Dedifferentiated amniotic fluid mesenchymal stem cell (primary cell): ENCODE measurements at regions not wholly inside any gene's neighbourhood (a gene's known extent, or its start where the extent isn't known, plus 50 kb on each side); places are given as distances from the start of the nearest gene placed in this dataset.

Source experiments
- DNase-seq: peaks from one replicate; pipeline ENCODE4 v3.0.0-alpha.2; 2016; ENCODE audit errors: extremely low spot score

DNA sequence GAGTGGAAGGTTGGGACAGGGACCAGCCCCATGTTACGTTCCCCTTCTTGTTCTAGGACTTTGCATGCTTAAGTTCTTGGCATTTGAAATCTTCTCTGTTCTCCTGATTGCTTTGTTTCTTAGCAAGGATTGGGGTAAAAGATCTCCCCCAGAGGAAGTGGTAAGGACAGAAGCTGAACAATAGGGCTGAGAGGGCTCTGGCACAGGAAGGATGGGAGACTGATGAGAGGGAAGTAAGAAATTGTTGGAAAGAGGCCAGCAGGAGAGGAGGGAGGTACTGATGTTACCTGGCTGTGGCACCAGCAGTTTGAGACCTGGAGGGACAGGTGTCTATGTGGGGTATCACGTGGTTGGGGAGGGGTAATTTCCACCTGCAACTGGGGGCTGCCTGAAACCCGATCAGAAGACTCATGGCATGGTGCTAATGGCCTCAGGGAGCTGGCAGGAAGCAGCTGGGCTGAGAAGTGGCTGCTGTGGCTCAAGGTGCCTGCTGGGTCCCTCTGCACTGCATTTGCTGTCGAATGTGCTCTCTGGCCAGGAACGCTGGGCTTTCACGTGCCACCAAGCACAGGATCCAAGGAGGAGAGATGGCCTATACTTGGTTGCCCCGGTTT lies 108.4 kb downstream of the LSM3 start:
- no peak for DNase-seq

DNA sequence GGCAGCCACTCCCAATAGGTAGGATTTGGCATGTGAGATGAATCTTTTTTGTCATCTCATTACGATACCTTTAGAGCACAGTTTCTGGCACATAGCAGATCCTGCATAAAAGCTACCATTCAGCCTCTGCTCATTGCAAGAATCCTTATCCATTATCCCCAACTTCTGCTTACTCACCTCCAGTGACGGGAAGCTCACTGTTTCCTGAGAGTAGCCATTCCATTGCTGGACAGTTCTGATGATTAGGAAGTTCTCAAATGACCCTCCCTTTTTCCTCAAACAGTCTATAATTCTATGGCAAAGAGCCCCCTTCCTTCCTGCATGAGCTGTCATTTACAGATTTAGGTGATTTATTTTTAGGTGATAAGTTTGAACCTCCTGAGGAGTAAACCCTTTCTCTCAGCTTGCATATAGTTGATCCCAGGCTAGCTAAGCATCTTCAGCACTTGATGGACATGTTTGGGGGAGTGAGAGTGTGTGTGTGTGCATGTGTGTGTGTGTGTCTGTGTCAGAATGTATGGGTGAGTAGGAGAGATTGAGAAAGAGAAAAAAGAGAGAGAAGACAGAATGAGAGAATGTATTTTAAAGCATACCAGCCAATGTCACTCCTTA lies 109.7 kb downstream of the LSM3 start:
- no peak for DNase-seq

DNA sequence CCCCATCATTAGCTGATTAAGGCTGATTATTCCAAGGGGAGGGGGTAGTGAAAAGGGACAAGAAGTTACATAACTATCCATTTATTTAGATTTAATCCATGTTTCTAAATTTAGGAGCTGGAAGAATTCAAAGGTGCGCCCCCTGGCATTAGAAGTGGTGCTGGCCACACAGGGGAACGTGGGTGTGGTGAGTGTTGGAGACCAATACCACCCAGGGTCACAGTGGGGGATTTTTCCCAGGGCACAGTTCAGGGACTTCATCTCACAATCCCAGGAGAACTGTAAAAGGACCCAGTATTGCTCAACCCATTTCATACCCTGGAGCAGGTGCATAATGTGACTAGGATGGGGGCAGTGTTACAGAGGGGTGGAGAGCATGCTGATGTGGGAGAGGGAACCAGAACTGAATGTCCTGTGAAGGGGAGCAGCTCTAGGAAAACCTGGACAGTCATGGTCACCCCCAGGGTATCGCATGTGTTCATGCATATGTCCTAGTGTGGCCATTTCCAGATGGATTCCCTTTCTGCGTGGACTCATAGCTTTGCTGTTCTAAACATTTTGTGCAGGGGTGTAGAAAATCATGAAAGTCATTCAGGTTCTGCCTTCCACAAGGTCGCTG lies 110.3 kb downstream of the LSM3 start:
- no peak for DNase-seq

DNA sequence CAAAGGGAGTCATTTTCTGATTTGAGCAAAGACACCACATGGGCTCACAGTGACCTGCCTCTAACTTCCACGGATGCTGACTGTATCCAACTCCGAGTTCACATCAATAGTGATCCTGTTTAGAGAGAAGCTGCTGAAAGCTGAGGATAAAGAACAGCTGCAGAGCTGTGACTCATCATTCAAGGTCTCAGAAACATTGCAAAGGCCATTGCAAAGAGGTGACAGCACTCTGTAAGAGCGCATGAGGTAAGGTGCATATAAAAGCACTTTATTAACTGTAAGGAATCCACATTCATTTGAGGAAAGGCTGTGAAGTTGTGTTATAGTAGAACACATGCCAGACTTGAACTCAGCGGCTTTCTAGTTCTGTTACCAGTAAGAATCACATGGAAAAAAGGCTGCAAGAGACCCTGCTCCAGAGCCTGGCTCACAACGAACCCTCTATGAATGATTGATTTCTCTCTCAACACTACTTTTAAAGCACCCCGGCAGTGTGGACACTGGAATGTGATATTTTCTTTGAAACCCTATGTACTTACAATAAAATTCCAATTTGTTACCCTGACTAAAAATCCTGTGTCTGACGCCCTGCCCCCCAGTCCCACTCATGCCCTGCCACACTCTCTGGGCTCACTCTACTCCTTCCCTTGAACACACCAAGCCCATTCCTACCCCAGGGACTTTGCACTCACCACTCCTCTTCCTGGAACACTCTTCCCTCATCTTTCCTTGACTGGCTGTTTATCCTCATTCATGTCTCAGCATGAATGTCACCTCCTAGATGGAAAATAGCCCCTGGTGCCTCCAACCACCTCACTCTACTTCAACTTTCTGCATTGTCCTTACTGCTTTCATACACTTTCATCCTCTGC lies 111.2 kb downstream of the LSM3 start:
- DNase-seq = peak; percentile 86

DNA sequence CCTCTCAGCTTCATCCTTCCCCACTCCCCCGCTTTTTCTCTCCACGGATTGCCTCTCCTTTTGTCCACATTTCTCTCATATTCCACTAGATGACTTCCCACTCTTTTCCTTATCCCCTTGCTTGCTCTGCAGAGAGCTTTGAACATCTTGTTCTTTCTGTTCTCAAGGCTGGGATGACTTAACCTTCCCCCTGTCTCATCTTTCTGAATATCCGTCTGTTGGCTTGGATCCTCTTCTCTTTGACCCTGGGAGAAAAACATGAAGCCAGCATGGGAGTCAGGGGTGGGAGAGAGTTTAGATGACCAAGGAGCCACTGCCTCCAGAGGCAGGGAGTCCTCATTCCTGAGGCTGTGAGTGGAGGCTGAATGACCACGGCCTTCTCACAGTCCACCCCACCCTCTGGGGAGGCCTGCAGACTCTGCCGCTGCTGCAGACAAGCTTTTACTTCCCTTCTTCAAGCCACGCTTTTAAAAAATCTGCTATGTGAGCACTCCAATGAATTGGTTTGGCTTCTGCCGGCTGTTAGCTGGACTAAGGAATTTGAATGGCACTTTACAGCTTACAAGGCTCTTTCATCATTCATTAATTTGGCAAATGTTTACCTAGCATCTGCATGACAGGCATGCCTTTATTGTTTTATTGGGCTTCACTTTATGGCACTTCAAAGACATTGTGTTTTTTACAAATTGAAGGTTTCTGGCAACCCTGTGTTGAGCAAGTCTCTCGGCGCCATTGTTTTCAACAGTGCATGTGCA lies 111.6 kb upstream of the SLC6A6 start:
- peak; percentile 16 for DNase-seq

DNA sequence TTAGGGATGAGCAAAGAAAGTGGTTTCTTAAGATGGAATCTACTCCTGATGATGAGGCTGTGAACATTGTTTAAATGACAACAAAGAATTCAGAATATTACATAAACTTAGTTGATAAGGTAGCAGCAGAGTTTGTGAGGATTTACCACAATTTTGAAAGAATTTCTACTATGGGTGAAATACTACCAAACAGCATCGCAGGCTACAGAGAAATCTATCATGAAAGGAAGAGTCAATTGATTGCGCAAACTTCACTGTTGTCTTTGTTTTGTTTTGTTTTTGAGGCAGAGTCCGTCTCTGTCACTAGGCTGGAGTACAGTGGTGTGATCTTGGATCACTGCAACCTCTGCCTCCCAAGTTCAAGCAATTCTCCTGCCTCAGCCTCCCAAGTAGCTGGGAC lies 107.4 kb upstream of the SLC6A6 start:
- DNase-seq = no peak

DNA sequence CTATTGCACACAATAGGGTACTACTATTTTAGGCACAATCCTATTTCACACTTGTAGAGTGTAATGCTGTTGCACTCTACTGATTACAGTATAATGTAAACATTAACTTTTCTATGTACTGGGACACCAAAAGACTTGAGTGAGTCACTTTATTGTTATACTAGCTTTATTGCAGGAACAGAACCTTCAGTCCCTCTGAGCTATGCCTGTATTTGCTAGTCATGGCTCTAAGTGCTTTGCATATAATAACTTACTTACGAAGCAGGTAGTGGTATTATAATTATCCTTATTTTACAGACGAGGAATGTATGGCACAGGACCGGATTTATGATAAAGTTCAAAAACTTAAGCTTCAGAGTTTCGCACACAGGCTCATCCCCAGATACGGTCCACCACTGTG lies 106.6 kb upstream of the SLC6A6 start:
- DNase-seq = no peak

DNA sequence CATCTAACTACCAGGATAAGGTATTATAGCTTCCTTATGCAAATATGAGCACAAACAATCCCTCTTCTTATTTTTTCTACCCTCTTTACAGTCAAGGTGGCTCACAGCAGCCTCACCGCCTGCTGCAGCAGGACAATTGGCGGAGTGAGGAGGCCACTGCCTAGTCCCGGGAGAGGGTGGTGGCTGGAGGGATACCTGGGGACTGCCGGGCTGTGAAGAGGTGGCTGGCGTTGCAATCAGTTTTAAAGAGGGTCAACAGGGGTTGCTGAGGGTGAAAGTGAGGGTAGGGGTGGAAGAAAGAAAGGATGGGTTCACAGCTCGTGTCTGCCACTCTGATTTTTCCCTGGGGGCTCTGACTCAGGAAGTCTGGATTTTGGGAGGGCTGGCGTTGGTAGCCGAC lies 105.1 kb upstream of the SLC6A6 start:
- DNase-seq = no peak

DNA sequence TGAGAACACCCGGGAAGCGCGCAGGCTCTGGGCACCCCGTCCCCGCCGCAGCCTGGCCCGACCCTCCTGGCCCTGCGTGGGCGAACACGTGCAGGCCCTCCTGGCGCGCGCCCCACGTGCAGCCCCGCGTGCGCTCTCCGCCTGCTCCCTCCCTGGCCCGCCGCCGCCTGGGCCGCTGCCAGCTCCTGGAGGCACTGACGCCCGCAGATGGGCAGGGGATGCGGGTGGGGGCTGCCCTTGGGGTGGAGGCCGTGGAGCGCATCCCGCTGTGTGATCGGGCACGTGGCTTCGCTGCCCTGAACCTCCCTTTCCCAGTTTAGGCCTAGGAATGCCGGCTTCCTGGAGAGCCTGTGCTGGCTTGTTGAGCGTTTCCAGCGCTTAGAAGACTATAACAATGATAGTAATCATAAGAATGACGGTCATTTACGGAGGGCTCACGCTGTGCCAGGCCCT lies 104.6 kb upstream of the SLC6A6 start:
- DNase-seq = no peak

DNA sequence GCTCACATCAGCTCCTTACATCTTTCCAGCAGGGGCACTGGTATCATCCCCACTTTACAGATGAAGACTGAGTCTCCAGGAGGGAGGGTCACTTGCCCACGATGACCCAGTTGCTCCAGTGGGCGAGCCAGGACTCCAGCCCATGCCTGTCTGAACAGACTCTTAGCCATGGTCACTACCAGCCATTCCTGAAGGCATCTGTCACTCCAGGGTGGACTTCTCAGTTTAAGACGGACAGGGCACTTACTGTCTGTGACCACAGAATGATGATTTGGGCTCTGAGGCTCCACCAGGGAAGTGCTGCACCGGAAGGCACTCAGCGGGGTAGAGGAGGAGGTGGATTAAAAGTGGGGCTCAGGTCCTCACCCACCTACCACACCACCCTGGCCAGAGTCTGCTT lies 104.0 kb upstream of the SLC6A6 start:
- DNase-seq = no peak

DNA sequence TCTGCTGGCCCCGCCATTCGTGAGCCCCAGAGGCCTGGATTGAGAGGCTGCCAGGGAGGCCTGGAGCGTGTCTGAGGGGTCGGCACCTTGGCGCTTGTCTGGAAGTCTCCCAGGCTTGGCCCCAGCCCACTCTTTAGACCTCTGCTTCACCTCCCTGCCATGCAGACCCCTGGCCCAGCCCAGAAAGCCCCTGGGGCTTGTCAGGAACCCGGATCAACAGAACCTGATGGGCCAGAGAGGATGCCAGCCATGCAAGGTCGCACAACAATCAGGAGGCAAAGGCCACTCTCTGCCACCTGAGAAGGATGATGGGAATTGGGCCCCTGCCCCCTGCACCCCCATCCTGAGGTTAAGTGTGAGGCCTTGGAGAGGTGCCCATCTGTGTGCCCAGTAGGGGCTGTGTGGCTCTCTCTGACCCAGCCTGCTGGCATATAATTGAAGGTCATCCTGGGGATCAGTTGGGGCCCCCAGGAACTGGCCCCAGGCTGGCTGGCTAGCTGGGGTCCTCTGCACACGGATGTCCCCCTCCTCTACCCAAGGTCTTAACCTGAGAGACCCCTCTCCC lies 103.3 kb upstream of the SLC6A6 start:
- DNase-seq = no peak

DNA sequence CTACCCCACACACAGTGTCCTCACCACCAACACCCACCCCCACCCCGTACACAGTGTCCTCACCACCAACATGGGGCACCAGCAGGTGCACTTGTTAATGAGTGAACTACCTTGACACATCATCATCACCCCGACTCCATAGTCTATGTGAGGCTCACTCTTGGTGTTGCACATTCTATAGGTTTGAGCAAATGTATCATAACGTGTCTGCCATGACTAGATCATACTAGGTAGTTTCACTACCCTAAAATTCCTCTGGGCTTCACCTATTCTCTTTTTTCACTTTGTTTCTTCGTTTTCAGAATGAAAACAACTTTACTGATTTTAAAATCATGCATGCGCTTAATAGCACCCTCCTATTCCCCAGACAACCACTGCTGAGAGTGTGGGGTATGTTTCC lies 102.6 kb upstream of the SLC6A6 start:
- DNase-seq = no peak

DNA sequence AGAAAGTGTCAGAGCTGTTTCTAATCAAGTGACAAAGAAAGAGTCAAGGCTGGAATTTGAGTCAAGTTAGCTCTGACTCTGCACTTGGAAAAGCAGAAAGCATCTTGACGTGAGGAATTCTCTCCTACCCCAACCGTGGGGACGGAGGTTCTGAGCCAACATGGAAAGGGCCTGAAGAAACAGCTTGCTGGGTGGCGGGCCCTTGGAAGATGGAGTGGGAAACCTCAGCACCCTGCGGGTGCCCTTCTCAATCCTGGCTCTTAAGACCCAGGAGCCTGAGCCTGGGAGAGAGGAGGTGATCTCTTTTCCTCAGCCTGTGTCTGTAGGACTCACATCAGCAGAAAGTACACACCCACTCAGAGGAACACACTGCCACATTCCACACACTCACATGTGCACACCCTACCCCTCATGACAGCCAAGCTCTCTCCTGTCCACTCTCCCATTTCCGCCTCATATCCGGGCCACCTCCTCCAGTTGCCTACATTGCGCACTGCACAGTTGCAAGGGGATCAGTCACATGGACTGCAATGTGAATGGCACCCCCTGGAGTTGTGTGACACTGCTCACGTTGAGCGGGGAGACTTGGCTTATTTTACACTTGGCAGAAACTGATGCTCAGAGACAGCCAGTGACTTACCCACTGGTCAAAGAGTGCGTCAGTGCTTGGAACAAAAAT lies 101.5 kb upstream of the SLC6A6 start:
- DNase-seq = no peak

DNA sequence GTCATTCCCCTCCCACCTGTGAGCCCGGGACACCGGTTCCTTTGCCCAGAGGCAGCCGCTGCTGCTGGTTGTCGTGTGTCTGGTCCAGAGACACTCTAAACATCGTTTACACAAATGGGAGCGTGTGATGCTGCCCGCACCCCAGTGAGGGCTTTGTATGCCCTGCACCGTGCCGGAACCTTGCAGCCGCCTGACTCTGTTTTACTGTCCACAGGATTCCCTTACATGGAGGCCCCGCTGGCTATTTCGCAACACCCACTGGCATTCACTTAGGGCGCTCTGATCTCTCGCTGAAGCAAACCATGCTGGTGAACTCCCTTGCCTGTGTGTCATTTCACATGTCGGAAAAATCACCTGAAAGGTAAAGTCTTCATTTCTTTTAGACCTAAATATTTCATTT lies 100.8 kb upstream of the SLC6A6 start:
- DNase-seq = no peak

DNA sequence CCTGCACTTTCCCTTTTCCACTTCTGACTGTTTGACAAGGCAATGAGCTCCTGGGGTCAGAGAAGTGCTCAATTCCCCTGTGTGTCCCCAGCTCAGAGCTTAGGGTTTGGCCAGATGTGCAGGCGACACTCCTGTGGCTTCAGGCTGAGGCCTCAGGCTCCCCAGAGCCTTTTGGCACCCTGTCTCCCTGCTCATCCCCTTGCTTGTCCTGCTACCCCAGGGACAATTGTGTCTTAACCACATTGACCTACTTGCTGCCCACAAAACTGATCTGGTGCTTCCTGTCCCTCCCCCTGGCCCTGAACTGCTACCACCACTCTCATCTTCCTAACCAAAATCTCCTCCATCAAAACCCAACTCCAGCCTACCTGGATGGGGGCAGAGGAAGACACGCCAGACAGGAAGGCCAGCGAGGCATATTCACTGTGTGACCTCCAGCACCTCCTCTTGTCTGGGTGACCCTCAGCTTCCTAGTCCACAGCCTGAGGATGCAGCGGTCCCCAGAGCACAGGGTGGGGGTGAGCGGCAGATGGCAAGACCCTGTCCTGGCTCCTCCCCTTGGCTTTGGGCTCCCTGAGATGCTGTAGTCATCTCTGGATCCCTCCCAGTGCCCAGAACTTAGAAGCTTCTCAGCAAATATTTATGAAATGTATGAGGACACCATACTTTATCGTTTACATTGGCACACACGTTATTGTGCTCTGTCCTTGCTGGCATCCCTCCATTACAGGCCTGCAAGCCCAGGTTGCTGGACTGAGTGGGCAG lies 98.9 kb upstream of the SLC6A6 start:
- no peak for DNase-seq

DNA sequence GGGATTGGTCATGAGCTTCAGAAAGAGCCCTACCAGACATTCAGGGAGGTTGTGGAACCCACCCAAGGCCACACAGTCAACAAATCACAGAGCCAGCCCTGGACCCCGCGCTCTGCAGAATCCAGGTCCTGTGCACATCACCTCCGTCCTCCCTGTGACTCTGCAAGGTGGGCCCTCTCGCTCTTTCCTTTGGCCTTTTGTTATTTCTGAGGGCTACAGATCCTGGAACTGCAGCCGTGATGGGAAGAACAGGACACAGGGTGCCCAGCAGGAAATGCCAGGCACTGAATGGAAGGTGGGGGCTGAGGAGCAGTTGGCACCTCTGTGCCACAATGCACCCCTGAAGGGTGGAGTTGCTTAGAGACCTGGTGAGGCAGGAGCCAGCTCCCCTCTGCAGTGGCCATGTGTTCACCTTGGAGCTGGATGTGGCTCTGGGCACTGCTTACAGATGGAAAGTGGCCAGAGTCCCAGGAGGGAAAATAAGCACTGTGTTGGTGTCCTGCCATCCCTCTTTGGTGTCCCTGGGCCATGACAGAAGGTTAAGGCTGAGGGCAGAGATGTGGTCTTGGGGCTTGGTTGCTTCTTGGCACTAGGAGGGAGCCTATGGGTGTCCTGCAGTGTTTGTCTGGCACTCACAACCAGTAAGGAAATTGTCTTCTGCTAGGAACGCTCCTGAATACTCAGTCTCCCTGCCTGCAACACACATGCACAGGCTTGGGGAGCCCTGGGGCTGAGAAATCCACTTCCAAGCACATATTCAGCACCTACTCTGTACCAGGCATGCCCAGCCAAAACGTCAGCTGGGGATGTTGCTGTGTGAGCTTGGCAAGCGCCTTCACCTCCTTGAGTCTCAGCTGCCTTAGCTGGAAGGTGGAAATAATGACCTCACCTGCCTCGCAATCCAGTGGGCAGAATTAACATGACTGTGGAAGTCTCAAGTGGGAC lies 98.0 kb upstream of the SLC6A6 start:
- DNase-seq = no peak

DNA sequence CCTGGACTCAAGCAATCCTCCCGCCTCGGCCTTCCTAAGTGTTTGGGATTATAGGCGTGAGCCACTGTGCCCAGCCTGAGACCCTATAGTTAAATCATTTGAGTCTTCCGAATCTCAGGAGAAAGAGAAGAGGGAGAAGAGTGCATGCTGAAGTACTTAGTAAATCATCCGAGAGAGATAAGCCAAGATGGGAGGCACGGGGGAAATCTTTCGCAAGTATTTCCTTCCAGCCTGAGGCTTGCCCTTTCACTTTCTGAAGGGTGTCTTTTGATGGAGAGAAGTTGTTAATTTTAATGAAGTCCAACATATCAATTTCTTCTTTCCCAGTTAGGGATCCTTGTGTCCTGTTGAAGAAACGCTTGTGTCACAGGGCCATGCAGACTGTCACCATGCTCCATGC lies 97.1 kb upstream of the SLC6A6 start:
- no peak for DNase-seq

DNA sequence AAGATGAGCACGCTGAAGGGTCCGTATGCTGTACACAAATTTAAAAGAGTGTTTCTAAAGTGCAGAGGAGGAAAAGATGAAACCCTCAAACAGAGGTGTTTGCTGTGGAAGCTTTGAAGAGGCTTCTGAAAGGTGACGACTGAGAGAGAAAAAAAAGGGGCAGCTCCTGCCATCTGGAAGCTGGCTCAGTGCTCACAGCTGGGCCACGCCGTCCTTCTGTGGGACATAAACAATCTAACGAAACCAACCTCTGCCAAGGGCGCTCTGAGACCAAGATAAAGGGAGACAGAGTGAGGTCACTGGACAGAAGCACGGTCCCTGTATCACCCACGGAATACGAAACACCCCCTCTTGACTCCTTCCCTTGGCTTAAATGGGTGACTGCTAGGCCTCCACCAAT lies 96.3 kb upstream of the SLC6A6 start:
- DNase-seq = no peak
